DOHH2 (cell line): ENCODE measurements at regions not wholly inside any gene's neighbourhood (a gene's known extent, or its start where the extent isn't known, plus 50 kb on each side); places are given as distances from the start of the nearest gene placed in this dataset.

ENCODE experiments used
- H3F3A ChIP-seq: fragments of 200-600 bp; sonication (generic), shearing (Covaris generic); 2 replicates; pipeline ENCODE4 v1.6.0; 2016; ENCODE audit warnings: antibody characterized with exemption, mild to moderate bottlenecking; ENCODE audit not compliant: control insufficient read depth, insufficient read depth
- H3K27ac ChIP-seq: fragments of 200-600 bp; sonication (generic); 2 replicates; pipeline ENCODE4 v1.5.1; 2014; ENCODE audit warnings: low read depth, mild to moderate bottlenecking, low read length, moderate library complexity
- H3K27me3 ChIP-seq: fragments of 200-600 bp; sonication (generic); 2 replicates; pipeline ENCODE4 v1.6.1; 2014; ENCODE audit warnings: mild to moderate bottlenecking, low read length, mixed read lengths; ENCODE audit not compliant: control insufficient read depth
- H3K36me3 ChIP-seq: fragments of 200-600 bp; sonication (generic); 2 replicates; pipeline ENCODE4 v1.6.1; 2014; ENCODE audit warnings: mild to moderate bottlenecking, low read length, moderate library complexity, mixed read lengths; ENCODE audit not compliant: control insufficient read depth
- H3K4me1 ChIP-seq: fragments of 200-600 bp; sonication (generic); 2 replicates; pipeline ENCODE4 v1.6.1; 2014; ENCODE audit warnings: mild to moderate bottlenecking, low read length, mixed read lengths; ENCODE audit not compliant: control insufficient read depth
- H3K4me2 ChIP-seq: fragments of 200-600 bp; sonication (generic); 2 replicates; pipeline ENCODE4 v1.6.0; 2014; ENCODE audit warnings: mild to moderate bottlenecking, low read length, moderate library complexity
- H3K4me3 ChIP-seq: fragments of 200-600 bp; sonication (generic); 2 replicates; pipeline ENCODE4 v1.5.1; 2014; ENCODE audit warnings: mild to moderate bottlenecking, low read length, mixed read lengths
- H3K79me2 ChIP-seq: fragments of 200-600 bp; sonication (generic); 2 replicates; pipeline ENCODE4 v1.6.1; 2014; ENCODE audit warnings: mild to moderate bottlenecking, low read length, mixed read lengths; ENCODE audit not compliant: control insufficient read depth
- H3K9me2 ChIP-seq: fragments of 200-600 bp; sonication (generic); replicated peaks from 2 replicates; pipeline ENCODE4 v1.6.1; 2014; ENCODE audit warnings: mild to moderate bottlenecking, low read length, mixed read lengths; ENCODE audit not compliant: control insufficient read depth
- H3K9me3 ChIP-seq: fragments of 200-600 bp; sonication (generic); 2 replicates; pipeline ENCODE4 v1.6.1; 2014; ENCODE audit warnings: antibody characterized with exemption, low read length, mixed read lengths; ENCODE audit not compliant: control insufficient read depth, insufficient read depth
- H4K20me1 ChIP-seq: fragments of 200-600 bp; sonication (generic); 2 replicates; pipeline ENCODE4 v1.6.0; 2014; ENCODE audit warnings: low read depth, mild to moderate bottlenecking, antibody characterized with exemption, low read length, moderate library complexity; ENCODE audit not compliant: control insufficient read depth, insufficient read depth
- CTCF ChIP-seq: fragments of 200-600 bp; sonication (generic); IDR thresholded peaks from one replicate; pipeline ENCODE4 v1.5.1; 2014; ENCODE audit warnings: antibody characterized with exemption, mild to moderate bottlenecking, low read depth, low read length; ENCODE audit not compliant: poor library complexity, severe bottlenecking
- EZH2phosphoT487 ChIP-seq: fragments of 200-600 bp; sonication (generic); IDR thresholded peaks from 2 replicates; pipeline ENCODE4 v1.6.1; 2017; ENCODE audit warnings: borderline replicate concordance, mild to moderate bottlenecking, antibody characterized with exemption, low read length, moderate library complexity, mixed read lengths

DNA sequence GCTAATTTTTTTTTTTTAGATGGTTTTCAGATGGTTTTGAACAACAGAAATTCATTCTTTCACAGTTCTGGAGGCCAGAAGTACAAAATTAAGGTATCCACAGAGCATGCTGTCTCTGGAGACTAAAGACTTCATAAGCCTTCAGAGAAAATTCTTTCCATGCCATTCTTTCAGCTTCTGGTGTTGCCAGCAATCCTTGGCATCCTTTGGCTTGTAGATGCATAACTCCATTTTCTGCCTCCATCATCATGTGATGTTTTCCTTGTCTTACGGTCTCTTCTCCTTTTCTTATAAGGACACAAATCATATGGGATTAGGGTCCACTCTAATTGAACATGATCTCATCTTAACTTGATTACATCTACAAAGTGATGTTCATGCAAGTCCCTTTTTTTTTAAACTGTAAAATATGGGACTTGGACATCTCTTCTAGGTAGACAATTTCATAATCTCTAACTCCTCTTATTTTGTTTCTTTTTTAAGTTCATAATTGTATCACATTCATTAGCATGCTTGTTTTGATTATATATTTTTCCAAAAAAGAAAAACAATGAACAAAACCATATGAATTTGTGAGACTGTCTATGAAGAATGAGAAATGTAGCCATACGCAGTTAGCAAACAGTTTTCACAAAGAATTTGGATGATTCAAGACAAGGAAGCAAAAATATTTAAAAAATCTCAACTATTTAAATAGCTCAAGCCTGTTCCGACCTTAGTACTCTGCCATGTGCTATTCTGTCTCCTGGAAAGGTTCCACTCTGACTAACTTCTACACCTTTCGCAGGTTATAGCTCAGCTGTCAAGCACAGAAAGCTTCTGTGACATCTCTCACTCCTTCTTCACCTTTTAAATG lies 53.1 kb upstream of the GIMD1 start:
- Histone ChIP-seq H3K79me2 (no peaks in the 10 kb centered on the region), H4K20me1 (no peaks in the 10 kb centered on the region), H3K27me3 (no peaks in the 10 kb centered on the region; the same call in 1 of the 2 replicates), H3K4me3 (no peak overlapping the region), H3K4me1 (no peaks in the 10 kb centered on the region), H3K9me3 (no peaks in the 10 kb centered on the region), H3F3A (no peaks in the 10 kb centered on the region), H3K36me3 (no peaks in the 10 kb centered on the region), H3K9me2 (no peaks in the 10 kb centered on the region), H3K4me2 (no peak overlapping the region), H3K27ac (no peak overlapping the region)
- TF ChIP-seq CTCF (no peak), EZH2phosphoT487 (no peak)

DNA sequence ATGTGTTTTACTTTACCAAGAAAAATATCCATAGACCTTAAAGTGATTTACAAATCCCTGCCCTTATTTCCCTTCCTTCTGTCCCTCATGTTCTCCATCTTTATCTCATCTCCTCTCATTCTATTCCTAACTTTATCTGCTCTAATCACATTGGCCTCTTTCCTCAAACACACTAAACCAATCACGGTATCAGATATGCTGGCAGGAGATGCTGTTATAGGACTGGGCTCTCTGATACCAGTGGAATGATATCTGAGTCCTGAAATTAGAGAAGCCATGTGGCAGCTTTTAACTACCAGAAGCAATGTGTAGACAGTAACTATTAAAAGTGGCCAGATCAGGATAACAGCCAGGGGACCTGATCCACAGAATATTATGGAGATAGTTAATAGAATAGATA lies 49.9 kb upstream of the GIMD1 start:
- Histone ChIP-seq H3K27me3 (no peaks in the 10 kb centered on the region; the same call in 1 of the 2 replicates), H3K4me1 (no peaks in the 10 kb centered on the region), H3K79me2 (no peaks in the 10 kb centered on the region), H3K36me3 (no peaks in the 10 kb centered on the region), H3K4me2 (no peak overlapping the region), H3K4me3 (no peak overlapping the region), H3K9me3 (no peaks in the 10 kb centered on the region), H3F3A (no peaks in the 10 kb centered on the region), H3K9me2 (no peaks in the 10 kb centered on the region), H4K20me1 (no peaks in the 10 kb centered on the region), H3K27ac (no peak overlapping the region)
- TF ChIP-seq CTCF (no peak), EZH2phosphoT487 (no peak)
